Left ventricle myocardium inferior (tissue), 1 donor: ENCODE measurements at regions not wholly inside any gene's neighbourhood (a gene's known extent, or its start where the extent isn't known, plus 50 kb on each side); places are given as distances from the start of the nearest gene placed in this dataset.

Source experiments
- DNase-seq: peaks from one replicate; pipeline ENCODE4 v3.0.0-alpha.2; 2020
- H3K27ac ChIP-seq: fragments of 200-600 bp; replicated peaks from 2 replicates; pipeline ENCODE4 v1.8.0; 2021
- H3K27me3 ChIP-seq: fragments of 200-600 bp; 2 replicates; pipeline ENCODE4 v1.8.0; 2021; ENCODE audit warnings: low read depth
- H3K36me3 ChIP-seq: fragments of 200-600 bp; 2 replicates; pipeline ENCODE4 v1.8.0; 2021
- H3K4me1 ChIP-seq: fragments of 200-600 bp; 2 replicates; pipeline ENCODE4 v1.8.0; 2021
- H3K4me3 ChIP-seq: fragments of 200-600 bp; 2 replicates; pipeline ENCODE4 v1.8.0; 2021; ENCODE audit warnings: mild to moderate bottlenecking, moderate library complexity
- H3K9me3 ChIP-seq: fragments of 200-600 bp; replicated peaks from 2 replicates; pipeline ENCODE4 v1.8.0; 2021
- intact Hi-C: fragments of 100-400 bp; cut with micrococcal nuclease; formaldehyde crosslinking; loops from one replicate; pipeline ENCODE4 v1.11.0; 2022
- TF ChIP-seq, protein P1 (sequence below): fragments of 200-600 bp; IDR thresholded peaks from 2 replicates; pipeline ENCODE4 v1.8.0; 2021; ENCODE audit warnings: antibody characterized with exemption, mild to moderate bottlenecking, borderline replicate concordance
- donor health status: DM: no; HTN: yes; CAD: no; lungs with severe emphysema.

DNA sequence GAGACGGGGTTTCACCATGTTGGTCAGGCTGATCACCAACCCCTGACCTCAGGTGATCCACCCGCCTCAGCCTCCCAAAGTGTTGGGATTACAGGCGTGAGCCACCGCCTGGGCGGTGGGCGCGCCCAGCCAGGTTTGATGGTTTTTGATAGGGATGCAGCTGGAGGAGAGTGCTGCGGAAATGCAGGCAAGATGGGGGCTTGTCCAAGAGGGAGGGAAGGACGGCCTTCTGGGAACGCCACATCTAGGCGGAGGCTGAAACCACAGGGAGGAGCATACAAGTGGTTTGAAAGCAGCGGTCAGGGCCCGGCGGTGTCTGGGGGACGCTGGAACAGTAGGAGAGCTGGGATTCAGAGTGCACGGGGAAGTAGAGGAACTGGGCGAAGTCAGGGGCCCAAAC lies 134.6 kb downstream of the VRK1 start:
- no peaks in the 10 kb centered on the region for H3K4me1 ChIP-seq
- DNase-seq: no peak
- no peak overlapping the region for H3K27ac ChIP-seq
- no peaks in the 10 kb centered on the region for H3K27me3 ChIP-seq
- no peak overlapping the region for H3K4me3 ChIP-seq
- intact Hi-C loops: no loop called here
- H3K9me3 ChIP-seq: no peaks in the 10 kb centered on the region
- TF ChIP-seq, protein P1, sequence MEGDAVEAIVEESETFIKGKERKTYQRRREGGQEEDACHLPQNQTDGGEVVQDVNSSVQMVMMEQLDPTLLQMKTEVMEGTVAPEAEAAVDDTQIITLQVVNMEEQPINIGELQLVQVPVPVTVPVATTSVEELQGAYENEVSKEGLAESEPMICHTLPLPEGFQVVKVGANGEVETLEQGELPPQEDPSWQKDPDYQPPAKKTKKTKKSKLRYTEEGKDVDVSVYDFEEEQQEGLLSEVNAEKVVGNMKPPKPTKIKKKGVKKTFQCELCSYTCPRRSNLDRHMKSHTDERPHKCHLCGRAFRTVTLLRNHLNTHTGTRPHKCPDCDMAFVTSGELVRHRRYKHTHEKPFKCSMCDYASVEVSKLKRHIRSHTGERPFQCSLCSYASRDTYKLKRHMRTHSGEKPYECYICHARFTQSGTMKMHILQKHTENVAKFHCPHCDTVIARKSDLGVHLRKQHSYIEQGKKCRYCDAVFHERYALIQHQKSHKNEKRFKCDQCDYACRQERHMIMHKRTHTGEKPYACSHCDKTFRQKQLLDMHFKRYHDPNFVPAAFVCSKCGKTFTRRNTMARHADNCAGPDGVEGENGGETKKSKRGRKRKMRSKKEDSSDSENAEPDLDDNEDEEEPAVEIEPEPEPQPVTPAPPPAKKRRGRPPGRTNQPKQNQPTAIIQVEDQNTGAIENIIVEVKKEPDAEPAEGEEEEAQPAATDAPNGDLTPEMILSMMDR: no peak
- no peaks in the 10 kb centered on the region for H3K36me3 ChIP-seq

DNA sequence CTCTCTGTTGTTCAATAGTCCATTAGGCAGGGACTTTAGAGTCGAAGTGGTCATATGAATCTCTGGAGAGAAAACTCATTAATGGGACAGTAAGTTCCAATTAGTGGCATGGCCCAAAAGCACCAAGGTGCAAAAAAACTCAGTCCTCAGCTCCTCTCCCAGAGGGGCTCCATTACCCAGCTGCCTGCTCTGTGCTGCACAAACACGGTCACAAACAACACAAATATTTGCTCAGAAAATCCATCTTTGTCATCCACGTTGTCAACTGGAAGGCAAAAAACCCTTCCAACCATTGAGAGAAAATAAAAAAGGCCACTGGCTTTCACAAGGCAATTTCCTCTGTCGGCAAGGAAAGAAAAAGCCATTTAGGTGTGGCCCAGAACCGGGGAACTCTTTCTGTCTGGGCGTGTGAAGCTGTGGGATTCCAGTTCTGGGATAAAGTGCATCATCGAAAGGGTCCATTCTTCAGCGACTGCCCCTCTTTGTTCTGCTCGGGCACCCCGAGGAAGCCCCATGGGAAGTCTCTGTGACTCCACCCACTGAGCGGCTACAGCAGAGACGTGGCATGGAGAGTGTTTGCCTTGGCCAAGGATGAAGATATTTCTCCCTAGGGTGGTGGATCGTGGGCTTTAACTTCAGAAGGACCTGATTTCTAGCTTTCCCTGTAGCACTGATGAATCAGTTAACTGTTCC lies 137.6 kb downstream of the VRK1 start:
- no peak overlapping the region for H3K27ac ChIP-seq
- H3K36me3 ChIP-seq: no peaks in the 10 kb centered on the region
- no peak overlapping the region for H3K4me3 ChIP-seq
- H3K4me1 ChIP-seq: no peaks in the 10 kb centered on the region
- no peak for DNase-seq
- TF ChIP-seq, protein P1: no peak
- H3K9me3 ChIP-seq: no peaks in the 10 kb centered on the region
- intact Hi-C loops: no loop called here
- peaks cover 4% of the 10 kb centered on the region for H3K27me3 ChIP-seq

DNA sequence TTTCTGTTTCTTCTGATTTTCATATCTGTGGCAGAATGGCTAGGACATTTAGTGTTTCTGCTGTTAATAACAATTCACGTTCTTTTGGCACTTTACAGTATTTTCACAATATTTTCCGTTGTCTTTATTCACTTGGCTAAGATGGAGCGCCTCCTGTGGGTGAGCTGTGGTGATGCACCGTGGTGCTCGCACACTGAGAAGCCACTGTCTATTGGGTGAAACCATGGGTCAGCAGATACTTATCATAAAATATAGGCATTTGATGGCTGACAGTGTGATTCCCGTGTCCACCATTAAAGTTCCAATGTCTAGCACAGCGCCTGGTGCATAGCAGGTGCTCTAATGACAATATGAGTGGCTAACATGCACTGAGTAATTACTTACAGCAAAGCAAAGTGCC lies 141.8 kb downstream of the VRK1 start:
- no peaks in the 10 kb centered on the region for H3K36me3 ChIP-seq
- H3K4me1 ChIP-seq: no peaks in the 10 kb centered on the region
- no peak for DNase-seq
- no peaks in the 10 kb centered on the region for H3K9me3 ChIP-seq
- H3K27ac ChIP-seq: no peak overlapping the region
- intact Hi-C loops: no loop called here
- H3K4me3 ChIP-seq: no peak overlapping the region
- TF ChIP-seq, protein P1: no peak
- H3K27me3 ChIP-seq: peaks cover 4% of the 10 kb centered on the region

DNA sequence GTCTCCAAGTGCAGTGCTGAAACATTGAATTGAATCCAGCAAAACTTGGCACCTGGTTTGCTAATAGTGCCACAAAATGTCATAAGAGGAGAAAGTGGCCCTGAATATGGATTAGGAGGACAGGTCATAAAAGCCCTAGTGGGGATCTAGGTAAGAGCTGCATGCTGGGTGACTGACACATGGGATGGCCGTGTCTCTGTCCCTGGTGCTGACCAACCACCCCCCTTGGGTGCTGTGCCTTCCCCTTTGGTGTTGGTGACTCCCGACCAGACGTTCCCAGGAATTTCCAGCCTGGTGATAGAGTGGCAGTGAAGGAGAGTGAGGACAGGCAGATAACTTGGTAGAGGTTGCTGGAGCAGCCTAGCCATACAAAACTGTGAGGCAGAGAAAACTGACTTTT lies 142.8 kb downstream of the VRK1 start:
- intact Hi-C loops: no loop called here
- TF ChIP-seq, protein P1: no peak
- H3K27me3 ChIP-seq: peaks cover 4% of the 10 kb centered on the region
- no peak overlapping the region for H3K4me3 ChIP-seq
- no peaks in the 10 kb centered on the region for H3K4me1 ChIP-seq
- no peak overlapping the region for H3K27ac ChIP-seq
- H3K36me3 ChIP-seq: no peaks in the 10 kb centered on the region
- no peaks in the 10 kb centered on the region for H3K9me3 ChIP-seq
- no peak for DNase-seq

DNA sequence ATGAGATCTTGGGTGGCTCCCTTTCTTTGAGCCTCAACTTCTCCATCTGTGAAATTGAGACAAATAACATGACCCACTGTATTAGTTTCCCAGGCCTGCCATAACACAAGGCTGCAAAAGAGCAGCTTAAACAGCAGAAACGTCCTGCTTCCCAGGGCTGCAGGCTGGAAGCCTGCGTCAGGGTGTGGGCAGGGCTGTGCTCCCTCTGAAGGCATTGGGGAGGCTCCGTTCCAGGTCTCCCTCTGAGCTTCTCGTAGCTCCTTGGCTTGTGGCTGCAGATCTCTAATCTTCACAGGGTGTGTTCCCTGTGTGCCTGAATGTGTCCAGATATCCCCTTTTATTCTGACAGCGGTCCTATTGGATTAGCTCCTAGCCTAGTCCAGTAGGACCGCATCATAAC lies 147.1 kb downstream of the VRK1 start:
- no peaks in the 10 kb centered on the region for H3K9me3 ChIP-seq
- H3K4me3 ChIP-seq: no peak overlapping the region
- DNase-seq: no peak
- TF ChIP-seq, protein P1: no peak
- H3K36me3 ChIP-seq: no peaks in the 10 kb centered on the region
- H3K27me3 ChIP-seq: no peaks in the 10 kb centered on the region
- no peak overlapping the region for H3K27ac ChIP-seq
- no peaks in the 10 kb centered on the region for H3K4me1 ChIP-seq
- intact Hi-C loops: no loop called here

DNA sequence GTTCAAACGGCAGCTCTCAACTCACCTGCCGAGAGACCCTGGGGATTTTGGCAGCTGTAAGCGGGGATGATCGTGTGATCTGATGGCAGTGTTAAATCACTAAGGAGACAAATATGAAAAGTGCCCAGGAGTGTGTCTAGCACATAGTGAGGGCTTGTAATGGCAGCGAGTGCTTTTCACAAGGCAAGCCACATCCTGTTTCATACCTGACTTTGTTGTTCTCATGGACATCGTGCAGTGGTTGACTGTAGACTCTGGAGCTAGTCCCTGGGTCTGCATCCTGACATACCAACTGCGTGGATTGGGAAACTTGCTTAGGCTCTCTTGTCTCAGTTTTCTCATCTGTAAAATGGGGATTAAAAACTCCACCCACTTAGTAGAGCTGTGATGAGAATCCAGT lies 148.5 kb downstream of the VRK1 start:
- DNase-seq: no peak
- intact Hi-C loops: no loop called here
- H3K27ac ChIP-seq: no peak overlapping the region
- no peak overlapping the region for H3K4me3 ChIP-seq
- H3K9me3 ChIP-seq: no peaks in the 10 kb centered on the region
- H3K4me1 ChIP-seq: no peaks in the 10 kb centered on the region
- no peaks in the 10 kb centered on the region for H3K27me3 ChIP-seq
- TF ChIP-seq, protein P1: no peak
- no peaks in the 10 kb centered on the region for H3K36me3 ChIP-seq
